HG02884 (cell line): ENCODE measurements at regions not wholly inside any gene's neighbourhood (a gene's known extent, or its start where the extent isn't known, plus 50 kb on each side); places are given as distances from the start of the nearest gene placed in this dataset.

ENCODE experiments used
- ATAC-seq: cut with Tn5 transposase; IDR thresholded peaks from one replicate; pipeline ENCODE4 v1.9.1; 2021; ENCODE audit warnings: mild to moderate bottlenecking, moderate library complexity; ENCODE audit not compliant: unreplicated experiment

DNA sequence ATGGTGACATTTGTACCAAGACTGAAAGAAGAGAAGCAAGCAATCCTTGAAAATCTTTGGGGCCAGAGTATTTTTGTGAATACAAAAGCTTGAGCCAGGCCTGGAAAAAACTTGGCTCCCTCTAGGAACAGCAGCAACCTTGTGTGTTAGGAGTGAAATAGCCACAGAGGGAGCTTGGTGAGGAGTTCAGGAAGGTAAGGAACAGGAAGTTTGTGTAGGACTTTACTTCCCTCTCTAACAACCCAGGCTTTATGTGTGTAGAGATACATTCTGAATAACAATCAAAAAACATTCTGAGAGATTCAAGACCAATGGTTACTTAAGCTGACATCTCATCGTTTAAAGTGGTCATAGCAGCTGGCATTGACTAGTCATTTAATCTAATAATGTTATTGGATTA lies 668.5 kb downstream of the PCDH18 start:
- ATAC-seq: no peak

DNA sequence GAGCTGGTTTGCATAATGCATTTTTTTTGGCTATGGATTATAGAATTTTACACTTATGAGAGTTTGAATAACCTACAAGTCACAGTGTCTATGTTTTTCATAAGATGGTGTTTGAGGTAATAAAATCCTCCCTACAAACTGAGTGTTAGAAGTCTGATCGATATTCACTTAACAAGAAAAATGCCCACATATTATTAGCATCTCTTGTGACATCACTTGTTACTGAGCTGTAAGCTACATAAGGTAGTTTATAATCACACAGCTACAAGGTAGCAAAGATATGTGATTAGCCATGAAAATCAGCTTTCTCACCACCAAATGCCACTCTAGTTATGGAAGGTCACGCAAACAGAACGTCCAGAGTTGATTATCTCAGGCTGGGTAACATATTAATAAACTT lies 669.6 kb downstream of the PCDH18 start:
- no peak for ATAC-seq

DNA sequence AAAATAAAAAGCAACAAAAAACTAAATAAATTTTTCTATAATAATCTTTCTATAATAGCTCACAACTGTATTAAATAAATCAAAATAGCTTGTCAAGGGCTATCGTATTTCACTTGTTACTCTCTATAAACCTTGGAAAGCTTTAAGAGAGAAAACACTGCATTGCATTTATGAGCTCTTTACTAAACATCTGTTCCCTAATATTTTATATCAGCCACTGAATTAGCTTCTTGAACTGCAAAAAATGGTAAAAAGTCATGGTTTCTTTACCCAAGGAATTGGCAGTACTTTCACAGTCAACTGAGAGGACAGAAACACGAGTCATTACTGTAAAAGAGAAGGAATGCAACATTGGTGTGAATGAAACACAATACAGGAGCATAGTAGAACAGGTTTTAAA lies 671.2 kb downstream of the PCDH18 start:
- no peak for ATAC-seq

DNA sequence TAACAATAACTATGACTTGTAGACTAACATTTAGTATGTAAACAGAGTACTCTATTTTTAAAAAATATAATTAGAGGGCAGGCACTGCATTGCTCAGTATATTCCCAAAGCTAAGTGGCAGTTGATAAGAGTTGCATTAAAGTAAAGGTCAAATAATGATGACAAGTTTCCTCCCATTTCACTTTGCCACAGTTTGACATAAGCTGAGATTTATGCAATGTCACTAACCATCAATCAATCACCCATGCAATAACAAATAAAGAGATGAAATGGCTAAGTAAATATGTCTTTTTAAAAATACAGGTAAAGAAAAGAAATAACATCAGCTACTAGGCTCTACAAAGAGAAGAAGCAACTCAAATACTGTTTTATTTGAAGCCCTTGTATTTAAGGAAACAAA lies 673.4 kb downstream of the PCDH18 start:
- ATAC-seq: no peak

DNA sequence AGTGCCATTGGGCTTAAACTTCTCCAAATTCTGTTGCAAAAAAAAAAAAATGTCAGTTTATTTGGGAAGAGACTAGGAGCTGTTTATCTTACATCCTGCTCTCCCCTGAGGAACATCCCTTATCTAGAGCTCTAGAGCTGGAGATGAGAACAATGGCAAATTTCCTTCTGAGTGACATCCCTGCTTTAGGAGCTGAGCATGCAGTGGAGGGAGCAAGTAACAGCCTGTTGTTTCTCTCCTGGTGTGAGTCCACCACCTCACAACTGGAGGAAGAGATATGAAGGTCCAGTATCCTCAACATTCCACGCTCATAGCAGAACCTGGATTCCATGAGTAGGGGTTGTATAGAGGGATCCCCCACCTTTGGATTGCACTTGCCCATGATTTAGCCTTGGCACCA lies 676.4 kb downstream of the PCDH18 start:
- ATAC-seq: no peak

DNA sequence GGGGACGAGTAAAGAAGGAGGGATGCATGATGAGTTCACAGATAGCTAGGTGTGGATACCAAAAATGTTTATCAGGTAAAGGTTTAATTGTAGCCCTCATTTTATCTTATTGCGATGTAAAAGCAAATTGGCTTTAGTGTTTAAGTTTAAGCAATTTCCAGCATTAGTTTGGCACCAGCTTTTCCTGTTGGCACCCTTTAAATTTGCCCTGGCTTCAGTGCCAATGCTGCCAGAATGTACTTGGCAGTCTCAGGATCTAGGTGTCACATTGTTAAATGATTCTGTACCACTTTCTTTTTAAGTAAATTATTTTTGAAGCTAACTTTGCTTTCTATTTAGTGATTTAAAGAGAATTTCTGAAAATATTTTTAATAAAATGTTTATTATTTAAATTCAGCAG lies 681.8 kb downstream of the PCDH18 start:
- no peak for ATAC-seq

DNA sequence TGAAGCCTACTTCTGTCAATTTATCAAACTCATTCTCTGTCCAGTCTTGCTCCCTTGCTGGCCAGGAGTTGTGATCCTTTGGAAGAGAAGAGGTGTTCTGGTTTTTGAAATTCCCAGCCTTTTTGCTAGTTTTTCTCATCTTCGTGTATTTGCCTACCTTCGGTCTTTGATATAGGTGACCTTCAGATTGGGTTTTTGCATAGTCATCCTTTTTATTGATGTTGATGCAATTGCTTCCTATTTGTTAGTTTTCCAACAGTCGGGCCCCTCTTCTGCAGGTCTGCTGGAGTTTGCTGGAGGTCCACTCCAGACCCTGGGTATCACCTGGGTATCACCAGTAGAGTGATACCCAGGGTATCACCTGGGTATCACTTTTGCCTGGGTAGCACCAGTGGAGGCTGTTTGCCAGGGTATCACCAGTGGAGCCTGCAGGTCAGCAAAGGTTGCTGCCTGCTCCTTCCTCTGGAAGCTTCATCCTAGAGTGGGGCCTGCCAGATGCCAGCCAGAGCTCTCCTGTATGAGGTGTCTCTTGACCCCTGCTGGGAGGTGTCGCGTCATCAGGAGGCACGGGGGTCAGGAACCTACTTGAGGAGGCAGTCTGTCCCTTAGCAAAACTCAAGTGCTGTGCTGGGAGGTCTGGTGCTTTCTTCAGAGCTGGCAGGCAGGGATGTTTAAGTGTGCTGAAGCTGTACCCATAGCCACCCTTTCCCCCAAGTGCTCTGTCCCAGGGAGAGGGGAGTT lies 684.2 kb downstream of the PCDH18 start:
- ATAC-seq: no peak

DNA sequence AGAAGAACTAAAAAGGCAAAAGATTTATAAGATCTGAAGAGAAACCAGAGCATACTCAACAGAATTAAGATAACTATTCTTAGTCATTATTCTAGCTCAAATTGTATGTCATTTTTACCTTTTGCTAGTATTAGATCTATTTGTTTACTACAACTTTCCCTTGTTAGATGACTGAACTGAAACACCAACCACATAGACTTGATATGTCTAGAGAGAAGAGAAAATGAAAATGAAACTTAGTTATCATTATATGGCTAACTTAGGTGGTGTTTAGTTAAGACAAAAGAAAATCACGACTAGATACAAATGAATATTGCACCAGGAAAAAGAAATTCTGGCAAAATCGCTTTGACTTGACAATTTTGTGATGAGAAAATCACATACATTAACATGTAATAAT lies 690.8 kb downstream of the PCDH18 start:
- no peak for ATAC-seq

DNA sequence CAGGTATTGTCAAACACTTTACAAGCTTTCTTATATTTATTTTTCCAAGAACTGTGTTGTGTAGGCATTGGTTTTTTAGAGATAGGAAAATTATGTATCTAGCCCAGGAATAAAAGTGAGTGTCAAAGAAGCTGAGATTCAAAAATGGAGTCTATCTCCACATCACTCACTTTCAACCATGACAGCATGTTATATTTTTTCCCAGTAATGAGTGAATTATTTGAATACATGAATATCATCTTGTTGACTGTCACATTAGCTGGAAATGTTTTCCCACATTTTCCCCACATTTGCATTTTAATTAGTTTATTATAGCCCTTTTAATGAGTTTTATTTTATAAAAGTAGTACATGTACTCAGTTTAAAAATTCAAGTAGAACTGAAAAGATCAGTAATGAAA lies 693.7 kb downstream of the PCDH18 start:
- ATAC-seq: no peak

DNA sequence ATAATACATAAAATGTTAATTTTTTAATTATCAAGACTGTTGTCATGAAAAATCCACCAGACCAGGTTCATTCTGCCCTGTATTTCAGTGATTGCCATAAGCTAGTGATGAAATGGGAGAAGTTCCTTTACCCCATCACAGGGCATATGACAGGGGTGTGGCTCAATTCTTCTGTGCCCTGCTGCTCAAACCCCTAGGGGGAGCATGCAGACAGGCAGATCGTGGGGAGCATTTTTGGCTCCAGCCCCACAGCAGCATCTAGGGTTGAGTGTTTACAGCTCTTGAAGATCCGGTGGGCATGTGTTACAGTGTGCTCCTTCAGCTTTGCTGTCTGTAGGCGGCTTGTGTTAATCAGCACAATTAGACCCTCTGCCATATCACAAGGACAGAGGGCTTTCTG lies 700.7 kb downstream of the PCDH18 start:
- ATAC-seq: no peak

DNA sequence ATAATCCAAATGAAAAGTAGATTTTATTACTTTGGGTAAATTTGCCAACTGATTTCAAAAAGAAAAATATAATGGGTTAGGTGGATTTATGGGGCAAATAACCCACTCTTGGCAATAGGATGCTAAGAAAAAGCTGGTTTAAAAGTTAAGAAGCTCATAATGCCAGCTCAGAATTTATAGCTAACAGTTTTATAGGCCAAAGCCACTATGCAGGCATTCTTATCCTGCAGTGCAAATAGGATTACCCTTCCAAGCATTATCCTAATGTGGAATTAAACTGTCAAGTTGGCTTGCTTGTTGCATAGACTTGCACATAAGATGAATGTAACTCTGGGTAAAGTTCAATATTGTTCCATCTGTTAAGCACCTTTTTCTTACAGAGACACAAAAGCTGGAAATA lies 703.0 kb downstream of the PCDH18 start:
- no peak for ATAC-seq

DNA sequence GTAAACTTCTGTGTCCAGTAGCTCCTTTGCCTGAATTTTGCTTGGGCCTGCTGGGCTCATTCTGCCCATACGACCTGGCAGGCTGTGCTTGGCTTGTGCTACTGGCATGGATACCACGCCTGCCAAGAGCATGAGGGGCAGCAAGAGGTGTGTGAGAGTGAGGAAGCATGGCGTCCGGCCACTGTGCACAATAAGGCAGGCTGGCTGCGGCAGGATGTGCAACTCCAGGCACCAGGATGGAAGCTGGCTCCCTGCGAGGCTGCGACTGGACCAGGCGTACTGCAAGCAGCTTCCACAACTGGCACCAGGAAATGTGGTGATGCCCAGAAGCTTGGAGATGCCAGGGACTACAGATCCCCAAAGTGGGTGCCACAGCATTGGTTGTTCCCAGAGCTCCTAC lies 709.3 kb downstream of the PCDH18 start:
- no peak for ATAC-seq

DNA sequence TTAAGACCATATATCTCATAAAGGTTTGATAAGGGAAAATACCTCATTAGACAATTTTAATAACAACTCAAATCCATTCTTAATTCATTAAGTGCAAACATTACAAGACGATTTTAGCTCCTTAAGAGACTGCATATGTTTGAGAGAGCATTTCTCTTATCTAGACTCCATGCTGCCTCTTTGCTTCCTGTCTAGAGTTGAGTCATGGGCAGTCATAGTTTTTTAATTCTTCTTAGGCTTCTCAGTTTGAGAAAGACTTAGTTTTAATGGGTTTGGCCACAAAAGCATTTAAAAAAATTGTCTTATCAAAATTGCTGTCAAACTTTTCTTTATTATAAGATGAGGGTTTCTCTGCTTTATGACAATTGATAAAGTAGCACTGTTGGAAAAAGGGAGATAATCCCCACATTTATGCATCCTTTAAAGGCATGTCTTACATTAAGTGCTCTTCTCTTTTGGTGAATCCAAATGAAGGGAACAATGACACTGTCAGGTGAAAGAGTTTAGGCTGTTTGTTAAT lies 713.4 kb downstream of the PCDH18 start:
- no peak for ATAC-seq

DNA sequence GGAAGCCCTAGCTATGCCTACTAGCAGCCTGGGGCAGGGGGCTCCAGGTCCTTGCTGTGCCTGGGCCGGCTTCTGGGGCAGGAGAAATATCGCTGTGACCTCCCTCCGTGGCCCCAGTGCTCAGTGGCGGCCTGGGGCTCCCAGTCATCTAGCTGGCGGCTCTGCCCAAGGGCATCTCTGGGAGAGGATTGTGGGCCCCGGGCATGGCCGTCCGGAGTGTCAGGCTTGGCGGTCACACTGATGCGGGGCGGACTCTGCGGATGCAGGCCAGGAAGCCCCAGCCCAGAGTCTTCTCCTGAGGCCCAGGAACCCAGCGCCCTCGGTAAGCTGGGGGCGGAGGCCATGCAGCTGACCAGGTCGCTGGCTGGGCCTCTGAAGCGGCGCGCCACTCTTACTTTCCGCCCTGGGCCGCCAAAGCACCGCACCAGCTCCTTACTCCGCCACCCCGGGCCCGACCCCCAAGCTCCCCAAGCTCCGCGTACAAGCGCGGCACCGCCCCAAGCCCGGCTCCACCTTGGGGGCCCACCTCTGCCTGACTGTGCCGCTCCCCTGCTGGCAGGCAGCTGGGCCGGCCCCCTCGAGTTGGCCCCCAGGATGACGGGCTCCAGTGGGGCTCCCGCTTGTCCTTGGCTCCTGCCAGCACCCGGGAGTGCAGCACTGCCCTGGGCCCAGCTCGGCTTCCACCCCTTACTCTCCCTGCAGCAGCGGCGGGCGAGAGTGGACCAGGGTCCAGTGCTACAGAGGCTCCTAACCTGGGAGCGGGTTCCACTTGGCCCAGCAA lies 720.0 kb downstream of the PCDH18 start:
- no peak for ATAC-seq

DNA sequence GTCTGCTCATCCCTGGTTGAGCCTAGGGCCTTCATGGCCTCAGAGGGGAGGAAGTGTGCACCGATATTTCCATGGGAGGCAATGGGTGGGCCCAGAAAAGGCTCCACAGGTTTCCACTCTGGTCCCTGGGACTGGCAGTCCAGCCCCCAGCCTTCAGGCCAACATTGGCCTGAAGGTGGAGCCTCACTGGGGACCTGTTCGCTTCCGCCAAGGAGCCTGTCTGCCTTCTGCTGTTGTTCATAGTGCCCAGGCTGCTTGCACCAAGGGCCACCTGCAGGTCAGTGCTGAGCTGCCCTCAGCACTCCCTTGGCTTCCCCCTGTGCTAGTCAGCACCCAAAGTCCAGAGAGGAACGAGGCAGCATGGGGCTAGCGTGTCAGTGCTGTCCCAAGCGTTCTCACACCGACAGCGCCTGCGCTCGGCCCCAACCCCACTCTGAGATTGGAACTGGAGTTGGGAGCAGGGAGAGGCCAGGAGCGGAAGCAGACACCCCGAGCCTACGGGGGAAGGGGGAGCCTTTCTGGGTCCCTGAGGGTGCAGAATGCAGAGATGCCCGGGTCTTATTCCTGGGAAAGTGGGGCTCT lies 720.7 kb downstream of the PCDH18 start:
- ATAC-seq: no peak

DNA sequence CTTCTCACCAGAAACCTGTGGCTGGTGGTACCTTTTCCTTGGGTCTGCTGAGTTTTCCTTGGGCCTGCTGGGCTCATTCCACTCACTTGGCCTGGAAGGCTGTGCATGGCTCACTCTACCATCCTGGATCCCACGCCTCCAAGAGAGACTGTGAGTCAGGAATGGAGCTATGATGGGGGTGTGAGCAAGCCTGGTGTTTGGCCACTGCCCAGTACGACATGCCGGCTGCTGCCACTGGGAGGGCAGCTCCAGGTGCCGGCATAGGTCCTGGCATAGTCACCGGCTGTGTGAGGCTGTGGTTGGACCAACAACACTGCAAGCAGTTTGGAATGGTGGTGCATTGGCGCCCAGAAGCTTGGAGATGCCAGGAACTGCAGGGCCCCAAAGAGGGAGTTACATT lies 721.7 kb downstream of the PCDH18 start:
- ATAC-seq: no peak

DNA sequence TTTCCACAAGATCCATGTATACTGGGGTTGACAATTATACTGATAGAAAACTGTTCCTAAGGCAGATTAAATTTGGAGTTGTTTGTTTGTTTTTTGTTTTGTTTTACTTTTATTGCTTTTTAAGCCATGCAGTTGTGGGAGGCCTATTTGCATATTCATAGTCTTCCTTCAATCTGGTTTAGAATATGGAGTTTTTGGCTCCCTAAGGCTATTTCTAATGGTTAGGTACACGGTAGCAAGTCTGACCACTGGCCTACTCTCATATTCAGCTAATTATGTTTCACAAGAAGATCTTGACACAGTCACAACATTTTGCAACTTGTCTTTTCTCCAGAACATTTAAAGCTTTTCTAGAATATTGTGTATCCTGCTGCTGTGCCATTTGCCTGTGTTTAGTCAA lies 725.5 kb downstream of the PCDH18 start:
- no peak for ATAC-seq

DNA sequence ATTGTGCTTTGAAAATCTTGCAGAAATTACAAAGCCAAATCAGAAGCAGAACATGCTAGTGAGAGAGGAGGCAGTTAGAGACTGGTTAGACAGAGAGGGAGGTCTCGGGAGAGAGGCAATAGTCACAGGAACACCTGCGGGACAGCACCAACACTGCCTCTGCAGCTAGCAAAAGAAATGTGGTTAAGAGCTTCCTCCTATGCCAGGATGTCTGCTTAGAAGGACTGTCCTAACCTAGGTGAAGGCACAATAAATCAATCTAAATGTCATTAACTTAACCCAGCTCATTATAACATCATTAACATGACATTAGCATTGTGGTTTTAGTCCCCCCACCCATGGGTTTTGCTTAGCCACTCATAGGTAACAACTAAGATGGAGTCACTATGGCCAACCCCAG lies 726.7 kb downstream of the PCDH18 start:
- no peak for ATAC-seq

DNA sequence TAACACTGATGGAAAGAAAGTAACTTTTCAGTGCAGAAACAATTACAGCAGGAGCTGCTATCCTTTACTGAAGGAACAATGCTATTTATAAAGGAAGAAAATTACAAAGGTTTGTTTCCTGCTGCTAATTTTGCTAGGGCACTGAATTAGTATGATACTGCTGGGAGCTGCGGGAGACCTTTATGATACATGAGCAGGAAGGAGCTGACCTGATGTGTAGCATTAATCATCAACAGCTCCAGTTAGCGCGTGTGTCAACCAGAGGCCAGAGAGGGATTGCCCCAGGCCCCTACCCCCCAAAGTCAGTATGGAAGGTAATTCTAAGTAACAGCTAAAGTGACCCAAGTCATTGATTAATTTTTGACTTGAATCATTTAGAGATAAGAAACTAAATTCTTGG lies 728.9 kb downstream of the PCDH18 start:
- no peak for ATAC-seq

DNA sequence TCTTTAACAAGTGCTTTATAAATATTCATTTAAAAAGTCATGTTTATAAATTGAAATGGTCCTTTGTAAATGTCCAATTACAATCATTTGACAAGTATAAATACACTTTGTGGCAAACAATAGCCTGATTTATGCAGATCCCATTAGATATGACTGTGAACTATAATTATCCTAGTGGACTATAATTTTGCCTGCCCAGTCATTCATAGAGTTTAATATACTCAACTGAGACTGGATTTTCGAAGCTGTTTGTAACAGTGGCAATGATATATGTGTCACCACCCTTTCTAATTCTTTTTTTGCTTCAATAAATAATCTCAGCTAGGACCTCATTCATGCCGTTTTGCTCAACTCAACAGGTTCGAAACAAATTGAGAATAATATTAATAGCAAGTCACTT lies 732.0 kb downstream of the PCDH18 start:
- ATAC-seq: no peak

DNA sequence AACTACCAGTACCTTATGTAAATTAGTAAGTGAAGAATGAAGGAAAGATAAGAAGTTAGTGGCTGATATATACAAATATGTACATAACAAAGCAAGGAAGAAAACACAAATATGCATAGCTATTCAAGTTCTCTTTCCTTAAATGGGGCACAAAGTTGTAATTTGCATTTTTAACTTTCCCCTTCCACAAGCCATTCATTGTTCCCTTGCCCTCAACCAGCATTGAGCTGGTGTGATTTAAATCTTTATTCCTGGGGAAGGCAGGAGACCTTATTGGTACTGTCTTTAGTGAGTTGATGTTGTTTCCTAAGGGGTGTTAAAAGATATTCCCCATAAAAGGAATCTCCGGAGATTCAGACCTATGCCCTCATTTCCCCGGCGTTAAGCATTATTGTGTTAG lies 735.3 kb downstream of the PCDH18 start:
- no peak for ATAC-seq

DNA sequence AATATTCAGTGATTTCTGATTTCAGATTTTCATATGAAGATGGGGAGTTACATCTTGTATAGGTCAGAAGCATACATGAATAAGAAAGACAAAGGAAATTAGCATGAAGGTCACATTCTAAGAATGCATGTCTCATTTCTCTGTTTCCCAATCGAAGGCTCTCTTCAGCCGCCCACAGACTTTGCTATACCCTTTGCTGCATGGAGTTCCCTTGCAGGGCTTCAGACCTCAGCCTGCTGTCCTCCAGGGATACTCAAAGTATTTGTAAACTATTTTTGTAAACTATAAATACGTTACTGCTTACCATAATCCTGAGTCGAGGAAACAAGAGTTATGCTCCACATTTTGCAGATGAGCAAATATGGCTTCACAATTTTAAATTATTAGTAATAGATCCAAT lies 738.4 kb downstream of the PCDH18 start:
- ATAC-seq: no peak
